HG02981 (cell line): ENCODE measurements at regions not wholly inside any gene's neighbourhood (a gene's known extent, or its start where the extent isn't known, plus 50 kb on each side); places are given as distances from the start of the nearest gene placed in this dataset.

ENCODE experiments used
- ATAC-seq: cut with Tn5 transposase; IDR thresholded peaks from one replicate; pipeline ENCODE4 v1.9.1; 2021; ENCODE audit warnings: mild to moderate bottlenecking, moderate library complexity; ENCODE audit not compliant: unreplicated experiment

GRCh38 chr10:108801775-108802517, 1121.4 kb downstream of the XPNPEP1 start:
- ATAC-seq: no peak

GRCh38 chr10:108801220-108801619, 1122.1 kb downstream of the XPNPEP1 start:
- ATAC-seq: no peak

- no peak for ATAC-seq
Observed at GRCh38 chr10:108797573-108797972, 1125.7 kb downstream of the XPNPEP1 start.

GRCh38 chr10:108791794-108792474, 1131.4 kb downstream of the XPNPEP1 start:
- ATAC-seq: no peak

- ATAC-seq: no peak
Observed at GRCh38 chr10:108791030-108791429, 1132.3 kb downstream of the XPNPEP1 start.

GRCh38 chr10:108789919-108790318, 1133.4 kb downstream of the XPNPEP1 start:
- ATAC-seq: peak; percentile 80

- ATAC-seq: no peak
Observed at GRCh38 chr10:108789336-108789735, 1134.0 kb downstream of the XPNPEP1 start.

- ATAC-seq: no peak
Observed at GRCh38 chr10:108788891-108789290, 1134.4 kb downstream of the XPNPEP1 start.

GRCh38 chr10:108787932-108788331, 1135.4 kb downstream of the XPNPEP1 start:
- ATAC-seq: no peak

- ATAC-seq: no peak
Observed at GRCh38 chr10:108785011-108785410, 1138.3 kb downstream of the XPNPEP1 start.

- ATAC-seq: no peak
Observed at GRCh38 chr10:108784534-108784933, 1138.8 kb downstream of the XPNPEP1 start.

- ATAC-seq: no peak
Observed at GRCh38 chr10:108783897-108784296, 1139.4 kb downstream of the XPNPEP1 start.

GRCh38 chr10:108782411-108782810, 1140.9 kb downstream of the XPNPEP1 start:
- no peak for ATAC-seq

GRCh38 chr10:108779501-108779900, 1143.8 kb downstream of the XPNPEP1 start:
- ATAC-seq: no peak

GRCh38 chr10:108775911-108776475, 1147.3 kb downstream of the XPNPEP1 start:
- ATAC-seq: no peak

- ATAC-seq: no peak
Observed at GRCh38 chr10:108771106-108771505, 1152.2 kb downstream of the XPNPEP1 start.

- ATAC-seq: no peak
Observed at GRCh38 chr10:108765794-108766193, 1157.5 kb downstream of the XPNPEP1 start.

- ATAC-seq: no peak
Observed at GRCh38 chr10:108757946-108758345, 1165.4 kb downstream of the XPNPEP1 start.

- no peak for ATAC-seq
Observed at GRCh38 chr10:108755646-108756045, 1167.7 kb downstream of the XPNPEP1 start.

- no peak for ATAC-seq
Observed at GRCh38 chr10:108753326-108753725, 1170.0 kb downstream of the XPNPEP1 start.

GRCh38 chr10:108749042-108749441, 1174.3 kb downstream of the XPNPEP1 start:
- ATAC-seq: peak; percentile 56

- no peak for ATAC-seq
Observed at GRCh38 chr10:108736111-108736510, 1187.2 kb downstream of the XPNPEP1 start.
